Colon (tissue), 2 donors: ENCODE measurements at regions not wholly inside any gene's neighbourhood (a gene's known extent, or its start where the extent isn't known, plus 50 kb on each side); places are given as distances from the start of the nearest gene placed in this dataset.
"Not testable (repeated sequence)": the region's sequence is repeated elsewhere in the genome, so short reads cannot be mapped to it uniquely, and the experiment has no call there.

ENCODE experiments used
- FAIRE-seq: peaks from 2 replicates; lab custom pipeline; 2012; peaks lifted over from hg19 to GRCh38; lab: Jason Lieb, UNC
- donor health status: control.
- donor health status: control.

- no peak for FAIRE-seq
These were observed 330.6 kb upstream of the F9 start for GRCh38 chrX:139199933-139200332.

- peak; percentile 28 for FAIRE-seq
These were observed 331.6 kb upstream of the F9 start for GRCh38 chrX:139198936-139199335.

GRCh38 chrX:139196890-139197289 is 333.6 kb upstream of the F9 start:
- no peak for FAIRE-seq

- FAIRE-seq, result no peak
These were observed 335.8 kb upstream of the F9 start for GRCh38 chrX:139194571-139195280.

- no peak for FAIRE-seq
These were observed 338.1 kb upstream of the F9 start for GRCh38 chrX:139192386-139192961.

- no peak for FAIRE-seq
These were observed 338.7 kb upstream of the F9 start for GRCh38 chrX:139191746-139192385.

GRCh38 chrX:139191286-139191685 is 339.3 kb upstream of the F9 start:
- no peak for FAIRE-seq

- no peak for FAIRE-seq
These were observed 342.8 kb upstream of the F9 start for GRCh38 chrX:139187738-139188137.

GRCh38 chrX:139186991-139187390 is 343.5 kb upstream of the F9 start:
- no peak for FAIRE-seq

GRCh38 chrX:139179592-139179991 is 350.9 kb upstream of the F9 start:
- FAIRE-seq, result peak; percentile 28

- FAIRE-seq, result no peak
These were observed 351.6 kb upstream of the F9 start for GRCh38 chrX:139178980-139179379.

GRCh38 chrX:139172731-139173130 is 357.8 kb upstream of the F9 start:
- peak; percentile 88 for FAIRE-seq

- FAIRE-seq, result no peak
These were observed 359.9 kb upstream of the F9 start for GRCh38 chrX:139170526-139171173.

- no peak for FAIRE-seq
These were observed 363.3 kb upstream of the F9 start for GRCh38 chrX:139167282-139167681.

- FAIRE-seq, result no peak
These were observed 372.3 kb upstream of the F9 start for GRCh38 chrX:139158256-139158655.

GRCh38 chrX:139156356-139156755 is 374.2 kb upstream of the F9 start:
- no peak for FAIRE-seq

GRCh38 chrX:139146625-139147024 is 383.9 kb upstream of the F9 start:
- FAIRE-seq, result not testable (repeated sequence)

- no peak for FAIRE-seq
These were observed 389.2 kb upstream of the F9 start for GRCh38 chrX:139141370-139141769.

GRCh38 chrX:139134316-139134715 is 396.2 kb upstream of the F9 start:
- no peak for FAIRE-seq

- no peak for FAIRE-seq
These were observed 404.0 kb upstream of the F9 start for GRCh38 chrX:139126493-139126892.

GRCh38 chrX:139125916-139126315 is 404.6 kb upstream of the F9 start:
- FAIRE-seq, result no peak

- FAIRE-seq, result no peak
These were observed 408.8 kb upstream of the F9 start for GRCh38 chrX:139121616-139122286.

GRCh38 chrX:139120760-139121159 is 409.2 kb upstream of the FGF13 start:
- no peak for FAIRE-seq
